ENCODE measurements at regions not wholly inside any gene's neighbourhood (a gene's known extent, or its start where the extent isn't known, plus 50 kb on each side); places are given as distances from the start of the nearest gene placed in this dataset.

DNA sequence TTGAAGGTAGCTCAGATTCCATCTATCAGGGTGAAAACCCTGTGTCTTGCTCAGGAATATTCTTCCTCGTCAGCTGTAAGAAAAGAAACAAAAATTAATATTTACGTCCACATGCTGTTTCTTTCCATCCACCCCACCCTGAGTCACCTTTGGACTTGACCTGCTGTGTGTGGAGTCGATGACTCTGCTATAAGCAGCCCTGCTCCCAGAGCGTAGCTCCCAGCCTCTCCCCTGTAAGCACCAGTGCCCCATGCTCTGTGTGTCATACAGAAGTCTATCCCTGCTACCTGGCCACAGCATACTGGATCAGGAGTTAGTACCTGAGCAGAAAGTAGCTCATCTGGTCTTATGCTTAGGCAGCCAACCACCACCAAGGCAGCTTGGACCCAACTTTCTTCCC lies 223.6 kb downstream of the SOD2 start:
- no peak for TF ChIP-seq POLR2A (IDR thresholded peaks at IDR 0.05; ENCODE audit: low read length)
- TF ChIP-seq GATA1 (IDR thresholded peaks at IDR 0.05; ENCODE audit: low read depth, low read length) = no peak
